HEK293 (cell line): ENCODE measurements at regions not wholly inside any gene's neighbourhood (a gene's known extent, or its start where the extent isn't known, plus 50 kb on each side); places are given as distances from the start of the nearest gene placed in this dataset.

Experiments
- FEZF1 ChIP-seq: fragments of 450-650 bp; formaldehyde crosslinking; IDR thresholded peaks from 2 replicates; pipeline ENCODE4 v1.5.1; 2016; ENCODE audit warnings: missing biosample characterization, missing genetic modification characterization
- GLI4 ChIP-seq: fragments of 450-650 bp; formaldehyde crosslinking; IDR thresholded peaks from 2 replicates; pipeline ENCODE4 v1.5.1; 2016; ENCODE audit warnings: missing biosample characterization, missing genetic modification characterization
- IKZF3 ChIP-seq: fragments of 450-650 bp; IDR thresholded peaks from 2 replicates; pipeline ENCODE4 v1.5.0; 2018; ENCODE audit warnings: missing biosample characterization, mild to moderate bottlenecking, missing genetic modification characterization, moderate library complexity
- PATZ1 ChIP-seq: fragments of 450-650 bp; formaldehyde crosslinking; IDR thresholded peaks from 2 replicates; pipeline ENCODE4 v1.5.1; 2016; ENCODE audit warnings: missing biosample characterization, missing genetic modification characterization
- PRDM1 ChIP-seq: fragments of 450-650 bp; formaldehyde crosslinking; IDR thresholded peaks from 2 replicates; pipeline ENCODE4; 2016; ENCODE audit warnings: missing biosample characterization, missing genetic modification characterization
- SCRT2 ChIP-seq: fragments of 450-650 bp; formaldehyde crosslinking; IDR thresholded peaks from 2 replicates; pipeline ENCODE4 v1.5.1; 2016; ENCODE audit warnings: missing biosample characterization, missing genetic modification characterization
- ZBTB48 ChIP-seq: fragments of 450-650 bp; formaldehyde crosslinking; IDR thresholded peaks from 2 replicates; pipeline ENCODE4 v1.5.1; 2016; ENCODE audit warnings: missing biosample characterization, missing genetic modification characterization
- ZNF121 ChIP-seq: fragments of 450-650 bp; formaldehyde crosslinking; IDR thresholded peaks from 2 replicates; pipeline ENCODE4 v1.5.1; 2016; ENCODE audit warnings: missing biosample characterization, missing genetic modification characterization
- ZNF140 ChIP-seq: fragments of 450-650 bp; formaldehyde crosslinking; IDR thresholded peaks from 2 replicates; pipeline ENCODE4 v1.5.1; 2016; ENCODE audit warnings: missing biosample characterization, missing genetic modification characterization
- ZNF175 ChIP-seq: fragments of 450-650 bp; formaldehyde crosslinking; IDR thresholded peaks from 2 replicates; pipeline ENCODE4 v1.5.1; 2016; ENCODE audit warnings: missing biosample characterization, missing genetic modification characterization
- ZNF19 ChIP-seq: fragments of 450-650 bp; formaldehyde crosslinking; IDR thresholded peaks from 2 replicates; pipeline ENCODE4; 2016; ENCODE audit warnings: missing biosample characterization, missing genetic modification characterization, low read depth
- ZNF239 ChIP-seq: fragments of 450-650 bp; formaldehyde crosslinking; IDR thresholded peaks from 2 replicates; pipeline ENCODE4 v1.5.1; 2016; ENCODE audit warnings: missing biosample characterization, missing genetic modification characterization
- ZNF274 ChIP-seq, 2 experiments: fragments of 200-500 bp in 1 of 2; fragments of 450-650 bp in 1 of 2; sonication (Bioruptor generic) in 1 of 2; formaldehyde crosslinking in 1 of 2; IDR thresholded peaks; 2 replicates each; pipeline versions ENCODE4 v1.5.1 to v1.6.1; 2014 to 2016; ENCODE audit warnings: borderline replicate concordance in 1 of 2, inconsistent platforms in 1 of 2, low read length in 1 of 2, missing biosample characterization in 1 of 2, missing genetic modification characterization in 1 of 2
- ZNF48 ChIP-seq: fragments of 450-650 bp; formaldehyde crosslinking; IDR thresholded peaks from 2 replicates; pipeline ENCODE4 v1.5.1; 2016; ENCODE audit warnings: missing biosample characterization, missing genetic modification characterization
- ZNF521 ChIP-seq: fragments of 450-650 bp; formaldehyde crosslinking; IDR thresholded peaks from 2 replicates; pipeline ENCODE4 v1.5.1; 2017; ENCODE audit warnings: missing biosample characterization, mild to moderate bottlenecking, missing genetic modification characterization
- ZNF548 ChIP-seq: fragments of 450-650 bp; formaldehyde crosslinking; IDR thresholded peaks from 2 replicates; pipeline ENCODE4 v1.5.1; 2016; ENCODE audit warnings: missing biosample characterization, missing genetic modification characterization
- ZNF558 ChIP-seq: fragments of 450-650 bp; formaldehyde crosslinking; IDR thresholded peaks from 2 replicates; pipeline ENCODE4 v1.5.1; 2016; ENCODE audit warnings: missing biosample characterization, missing genetic modification characterization
- ZNF585B ChIP-seq: fragments of 450-650 bp; formaldehyde crosslinking; IDR thresholded peaks from 2 replicates; pipeline ENCODE4 v1.5.1; 2016; ENCODE audit warnings: missing biosample characterization, missing genetic modification characterization
- ZNF621 ChIP-seq: fragments of 450-650 bp; formaldehyde crosslinking; IDR thresholded peaks from 2 replicates; pipeline ENCODE4 v1.5.1; 2017; ENCODE audit warnings: missing biosample characterization, missing genetic modification characterization
- ZNF660 ChIP-seq: fragments of 450-650 bp; IDR thresholded peaks from 2 replicates; pipeline ENCODE4 v1.5.1; 2018; ENCODE audit warnings: missing biosample characterization, mild to moderate bottlenecking, missing genetic modification characterization
- ZNF664 ChIP-seq: fragments of 450-650 bp; formaldehyde crosslinking; IDR thresholded peaks from 2 replicates; pipeline ENCODE4 v1.5.1; 2016; ENCODE audit warnings: missing biosample characterization, missing genetic modification characterization
- ZNF785 ChIP-seq: fragments of 450-650 bp; formaldehyde crosslinking; IDR thresholded peaks from 2 replicates; pipeline ENCODE4 v1.5.1; 2016; ENCODE audit warnings: missing biosample characterization, missing genetic modification characterization
- ZNF837 ChIP-seq: fragments of 450-650 bp; formaldehyde crosslinking; IDR thresholded peaks from 2 replicates; pipeline ENCODE4 v1.5.1; 2016; ENCODE audit warnings: missing biosample characterization, missing genetic modification characterization
- ZSCAN16 ChIP-seq: fragments of 450-650 bp; formaldehyde crosslinking; IDR thresholded peaks from 2 replicates; pipeline ENCODE4 v1.5.1; 2016; ENCODE audit warnings: missing biosample characterization, missing genetic modification characterization
- ZSCAN30 ChIP-seq: fragments of 450-650 bp; IDR thresholded peaks from 2 replicates; pipeline ENCODE4 v1.5.1; 2018; ENCODE audit warnings: missing biosample characterization, mild to moderate bottlenecking, missing genetic modification characterization, moderate library complexity
- TF ChIP-seq, protein P1 (sequence below): fragments of 450-650 bp; formaldehyde crosslinking; IDR thresholded peaks from 2 replicates; pipeline ENCODE4 v1.5.1; 2016; ENCODE audit warnings: missing biosample characterization, missing genetic modification characterization
- TF ChIP-seq, protein P2 (sequence below): sonication (generic); formaldehyde crosslinking; IDR thresholded peaks from 2 replicates; pipeline ENCODE4 v1.8.1; 2022; ENCODE audit warnings: mild to moderate bottlenecking, moderate library complexity, missing genetic modification reagents
- TF ChIP-seq, protein P3 (sequence below): fragments of 450-650 bp; formaldehyde crosslinking; IDR thresholded peaks from 2 replicates; pipeline ENCODE4 v1.5.1; 2017; ENCODE audit warnings: missing biosample characterization, missing genetic modification characterization
- TF ChIP-seq, protein P4 (sequence below): fragments of 450-650 bp; formaldehyde crosslinking; IDR thresholded peaks from 2 replicates; pipeline ENCODE4 v1.5.1; 2016; ENCODE audit warnings: missing biosample characterization, missing genetic modification characterization

DNA sequence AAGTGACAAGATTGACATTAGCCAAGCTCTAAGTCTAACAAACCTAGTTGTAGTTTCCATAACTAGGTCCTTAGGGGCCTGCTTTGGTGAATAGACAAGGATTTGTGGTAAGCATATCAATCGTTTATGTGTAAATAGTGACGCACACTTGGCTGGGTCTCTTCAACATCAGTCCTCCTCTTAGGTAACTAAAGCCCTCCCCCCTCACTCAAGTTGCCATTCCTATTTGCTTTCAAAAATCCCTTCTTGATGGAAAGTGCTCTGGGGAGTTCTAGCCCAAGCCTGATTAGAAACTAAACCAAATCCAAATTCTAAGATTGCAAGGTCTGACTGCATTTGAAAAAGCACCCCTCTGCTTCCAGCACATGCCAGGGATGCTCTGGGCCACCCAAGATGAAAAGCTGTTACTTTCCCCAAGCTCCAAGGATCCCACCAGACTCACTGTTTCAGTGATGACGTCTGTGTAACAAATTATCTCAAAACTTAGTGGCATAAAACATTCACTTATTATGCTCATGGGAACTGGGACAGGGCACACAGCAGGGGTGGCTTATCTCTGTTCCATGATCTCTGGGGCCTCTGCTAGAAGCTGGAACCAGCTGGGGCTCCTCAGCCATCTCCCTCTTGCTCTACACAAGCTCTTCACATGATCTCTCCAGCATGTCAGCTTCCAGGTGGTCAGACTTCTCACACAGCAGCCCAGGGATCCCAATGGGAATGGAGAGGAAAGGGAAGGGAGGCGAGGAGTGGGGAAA is 74.1 kb downstream of the RRAGC start (continued):
- TF ChIP-seq FEZF1 (peak; percentile 62), ZSCAN30 (peak; percentile 38), ZNF19 (0 out of 2 replicates have a peak, but pooled peaks have one; percentile 10), ZBTB48 (peak; percentile 80), ZNF521 (tag by site-specific recombination) (no peak), ZNF664 (tag by site-specific recombination) (no peak), PATZ1 (tag by site-specific recombination) (peak; percentile 82), ZNF621 (tag by site-specific recombination) (no peak), ZNF558 (tag by site-specific recombination) (peak; percentile 22), ZNF239 (tag by site-specific recombination) (no peak), IKZF3 (peak; percentile 81), ZNF121 (tag by site-specific recombination) (no peak), ZNF660 (no peak), ZNF785 (tag by site-specific recombination) (no peak), GLI4 (tag by site-specific recombination) (no peak), ZNF585B (tag by site-specific recombination) (no peak), ZNF140 (tag by site-specific recombination) (no peak), ZNF548 (tag by site-specific recombination) (no peak), ZNF175 (no peak), ZNF274 (IDR thresholded peaks at IDR 0.05; ENCODE audit: low read length) (no peak), ZNF274 (tag by site-specific recombination; IDR thresholded peaks at IDR 0.05; ENCODE audit: borderline replicate concordance) (no peak), ZNF48 (tag by site-specific recombination) (no peak), PRDM1 (tag by site-specific recombination) (peak; percentile 70), ZNF837 (tag by site-specific recombination) (no peak), SCRT2 (tag by site-specific recombination) (no peak), ZSCAN16 (tag by site-specific recombination) (no peak)
- TF ChIP-seq, protein P1, sequence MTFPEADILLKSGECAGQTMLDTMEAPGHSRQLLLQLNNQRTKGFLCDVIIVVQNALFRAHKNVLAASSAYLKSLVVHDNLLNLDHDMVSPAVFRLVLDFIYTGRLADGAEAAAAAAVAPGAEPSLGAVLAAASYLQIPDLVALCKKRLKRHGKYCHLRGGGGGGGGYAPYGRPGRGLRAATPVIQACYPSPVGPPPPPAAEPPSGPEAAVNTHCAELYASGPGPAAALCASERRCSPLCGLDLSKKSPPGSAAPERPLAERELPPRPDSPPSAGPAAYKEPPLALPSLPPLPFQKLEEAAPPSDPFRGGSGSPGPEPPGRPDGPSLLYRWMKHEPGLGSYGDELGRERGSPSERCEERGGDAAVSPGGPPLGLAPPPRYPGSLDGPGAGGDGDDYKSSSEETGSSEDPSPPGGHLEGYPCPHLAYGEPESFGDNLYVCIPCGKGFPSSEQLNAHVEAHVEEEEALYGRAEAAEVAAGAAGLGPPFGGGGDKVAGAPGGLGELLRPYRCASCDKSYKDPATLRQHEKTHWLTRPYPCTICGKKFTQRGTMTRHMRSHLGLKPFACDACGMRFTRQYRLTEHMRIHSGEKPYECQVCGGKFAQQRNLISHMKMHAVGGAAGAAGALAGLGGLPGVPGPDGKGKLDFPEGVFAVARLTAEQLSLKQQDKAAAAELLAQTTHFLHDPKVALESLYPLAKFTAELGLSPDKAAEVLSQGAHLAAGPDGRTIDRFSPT (tag by site-specific recombination), result 0 out of 2 replicates have a peak, but pooled peaks have one; percentile 6
- TF ChIP-seq, protein P2, sequence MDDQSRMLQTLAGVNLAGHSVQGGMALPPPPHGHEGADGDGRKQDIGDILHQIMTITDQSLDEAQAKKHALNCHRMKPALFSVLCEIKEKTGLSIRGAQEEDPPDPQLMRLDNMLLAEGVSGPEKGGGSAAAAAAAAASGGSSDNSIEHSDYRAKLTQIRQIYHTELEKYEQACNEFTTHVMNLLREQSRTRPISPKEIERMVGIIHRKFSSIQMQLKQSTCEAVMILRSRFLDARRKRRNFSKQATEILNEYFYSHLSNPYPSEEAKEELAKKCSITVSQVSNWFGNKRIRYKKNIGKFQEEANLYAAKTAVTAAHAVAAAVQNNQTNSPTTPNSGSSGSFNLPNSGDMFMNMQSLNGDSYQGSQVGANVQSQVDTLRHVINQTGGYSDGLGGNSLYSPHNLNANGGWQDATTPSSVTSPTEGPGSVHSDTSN (CRISPR knock-in tag), result no peak
- TF ChIP-seq, protein P3, sequence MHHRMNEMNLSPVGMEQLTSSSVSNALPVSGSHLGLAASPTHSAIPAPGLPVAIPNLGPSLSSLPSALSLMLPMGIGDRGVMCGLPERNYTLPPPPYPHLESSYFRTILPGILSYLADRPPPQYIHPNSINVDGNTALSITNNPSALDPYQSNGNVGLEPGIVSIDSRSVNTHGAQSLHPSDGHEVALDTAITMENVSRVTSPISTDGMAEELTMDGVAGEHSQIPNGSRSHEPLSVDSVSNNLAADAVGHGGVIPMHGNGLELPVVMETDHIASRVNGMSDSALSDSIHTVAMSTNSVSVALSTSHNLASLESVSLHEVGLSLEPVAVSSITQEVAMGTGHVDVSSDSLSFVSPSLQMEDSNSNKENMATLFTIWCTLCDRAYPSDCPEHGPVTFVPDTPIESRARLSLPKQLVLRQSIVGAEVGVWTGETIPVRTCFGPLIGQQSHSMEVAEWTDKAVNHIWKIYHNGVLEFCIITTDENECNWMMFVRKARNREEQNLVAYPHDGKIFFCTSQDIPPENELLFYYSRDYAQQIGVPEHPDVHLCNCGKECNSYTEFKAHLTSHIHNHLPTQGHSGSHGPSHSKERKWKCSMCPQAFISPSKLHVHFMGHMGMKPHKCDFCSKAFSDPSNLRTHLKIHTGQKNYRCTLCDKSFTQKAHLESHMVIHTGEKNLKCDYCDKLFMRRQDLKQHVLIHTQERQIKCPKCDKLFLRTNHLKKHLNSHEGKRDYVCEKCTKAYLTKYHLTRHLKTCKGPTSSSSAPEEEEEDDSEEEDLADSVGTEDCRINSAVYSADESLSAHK (tag by site-specific recombination), result peak; percentile 74
- TF ChIP-seq, protein P4, sequence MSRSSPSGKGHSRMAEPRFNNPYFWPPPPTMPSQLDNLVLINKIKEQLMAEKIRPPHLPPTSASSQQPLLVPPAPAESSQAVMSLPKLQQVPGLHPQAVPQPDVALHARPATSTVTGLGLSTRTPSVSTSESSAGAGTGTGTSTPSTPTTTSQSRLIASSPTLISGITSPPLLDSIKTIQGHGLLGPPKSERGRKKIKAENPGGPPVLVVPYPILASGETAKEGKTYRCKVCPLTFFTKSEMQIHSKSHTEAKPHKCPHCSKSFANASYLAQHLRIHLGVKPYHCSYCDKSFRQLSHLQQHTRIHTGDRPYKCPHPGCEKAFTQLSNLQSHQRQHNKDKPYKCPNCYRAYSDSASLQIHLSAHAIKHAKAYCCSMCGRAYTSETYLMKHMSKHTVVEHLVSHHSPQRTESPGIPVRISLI (tag by site-specific recombination), result no peak
